Psoas muscle (tissue), 7 donors: ENCODE measurements at regions not wholly inside any gene's neighbourhood (a gene's known extent, or its start where the extent isn't known, plus 50 kb on each side); places are given as distances from the start of the nearest gene placed in this dataset.

Experiments
- ATAC-seq, 4 donors: fragments of 200-7000 bp; cut with Tn5 transposase; one replicate each; pipeline ENCODE4 v1.9.1; 2020; ENCODE audit warnings: moderate library complexity in 3 of 4, mild to moderate bottlenecking in 2 of 4
- DNase-seq, 2 donors: peaks; one replicate each; pipeline ENCODE4 v3.0.0-alpha.2; 2020
- H3K27ac ChIP-seq: fragments of 200-600 bp; one replicate; pipeline ENCODE4 v1.8.0; 2022
- H3K27me3 ChIP-seq, 3 donors: fragments of 200-600 bp in 1 of 3; one replicate each; pipeline versions ENCODE4 v1.6.1 to v1.8.0; 2013 to 2022; ENCODE audit warnings: low read length in 2 of 3, mild to moderate bottlenecking in 2 of 3, moderate library complexity in 1 of 3; ENCODE audit not compliant: insufficient read depth in 3 of 3
- H3K36me3 ChIP-seq, 2 donors: fragments of 200-600 bp in 1 of 2; one replicate each; pipeline versions ENCODE4 v1.6.1 to v1.8.0; 2013 to 2022; ENCODE audit warnings: low read depth in 1 of 2, mild to moderate bottlenecking in 1 of 2, moderate library complexity in 1 of 2; ENCODE audit not compliant: insufficient read depth in 1 of 2
- H3K4me1 ChIP-seq: fragments of 200-600 bp; one replicate; pipeline ENCODE4 v1.8.0; 2022
- H3K4me3 ChIP-seq: fragments of 200-600 bp; one replicate; pipeline ENCODE4 v1.8.0; 2022; ENCODE audit warnings: mild to moderate bottlenecking
- H3K9me3 ChIP-seq: fragments of 200-600 bp; one replicate; pipeline ENCODE4 v1.8.0; 2022
- CTCF ChIP-seq: fragments of 200-600 bp; IDR thresholded peaks from one replicate; pipeline ENCODE4 v1.8.0; 2022; ENCODE audit warnings: antibody characterized with exemption
- WGBS, 3 donors: extraction: QIAGEN DNeasy Blood & Tissue Kit; methylation state at CpG; one replicate each; pipeline versions ENCODE4 v1.1.6 to v1.1.7; 2013; 5-methylcytosine and 5-hydroxymethylcytosine counted together
- intact Hi-C, 2 donors: fragments of 100-400 bp; cut with DNase I; formaldehyde crosslinking; loops; one replicate each; pipeline versions ENCODE4 v1.11.0 to v1.14.2; 2022
- donor health status: healthy with polysubstance abuse.
- donor health status: DM: no; HTN: no; CAD: no; lungs with moderate emphysema.
- donor health status: Bipolar disorder and iron deficiency.
- donor health status: healthy.
- donor health status: DM: yes; HTN: yes; CAD: no.
- donor health status: DM: no; HTN: no; CAD: no.
- donor health status: DM: yes; HTN: yes; CAD: no.

- Histone ChIP-seq H3K9me3 (no peaks in the 10 kb centered on the region), H3K27me3 (no peaks in the 10 kb centered on the region), H3K4me1 (peaks cover 6% of the 10 kb centered on the region), H3K4me3 (no peak overlapping the region), H3K36me3 (no peaks in the 10 kb centered on the region), H3K27ac (no peak overlapping the region)
- WGBS, 3 donors, result 89 to 100% (median 96%) methylated on average over 1 of the region's 1 CpG
- TF ChIP-seq CTCF, result no peak
- intact Hi-C loops, result no loop called here
- peak in 1 of 4 donors; percentile 44 for ATAC-seq
- no peak for DNase-seq
Measured at GRCh38 chr2:180657054-180657453, 323.4 kb upstream of the UBE2E3 start.

- ATAC-seq (peak in 3 of 4 donors; percentile 73 to 85 (median 83)), DNase-seq (no peak)
- H3K9me3 ChIP-seq, result no peaks in the 10 kb centered on the region
- H3K36me3 ChIP-seq, result no peaks in the 10 kb centered on the region
- no peak for TF ChIP-seq CTCF
- peaks cover 6% of the 10 kb centered on the region for H3K4me1 ChIP-seq
- H3K27ac ChIP-seq, result no peak overlapping the region
- 74 to 86% (median 78%) methylated on average over 1 of the region's 1 CpG for WGBS, 3 donors
- H3K4me3 ChIP-seq, result no peak overlapping the region
- H3K27me3 ChIP-seq, result no peaks in the 10 kb centered on the region
- intact Hi-C loops, result no loop called here
Measured at GRCh38 chr2:180656455-180656847, 324.0 kb upstream of the UBE2E3 start.

GRCh38 chr2:180655842-180656454 is 324.5 kb upstream of the UBE2E3 start:
- DNase-seq (no peak), ATAC-seq (no peak)
- H3K36me3 ChIP-seq, result no peaks in the 10 kb centered on the region
- H3K27ac ChIP-seq, result no peak overlapping the region
- H3K4me1 ChIP-seq, result peaks cover 6% of the 10 kb centered on the region
- TF ChIP-seq CTCF, result no peak
- intact Hi-C loops, result no loop called here
- H3K4me3 ChIP-seq, result no peak overlapping the region
- H3K9me3 ChIP-seq, result no peaks in the 10 kb centered on the region
- WGBS, 3 donors, result 84 to 91% (median 87%) methylated on average over 1 of the region's 1 CpG
- no peaks in the 10 kb centered on the region for H3K27me3 ChIP-seq

- Histone ChIP-seq H3K9me3 (no peaks in the 10 kb centered on the region), H3K4me3 (no peak overlapping the region), H3K4me1 (peaks cover 6% of the 10 kb centered on the region), H3K27me3 (no peaks in the 10 kb centered on the region), H3K27ac (no peak overlapping the region), H3K36me3 (no peaks in the 10 kb centered on the region)
- ATAC-seq, result no peak
- TF ChIP-seq CTCF, result no peak
- intact Hi-C loops, result no loop called here
- WGBS, 3 donors, result 75 to 91% (median 87%) methylated on average over 2 of the region's 2 CpGs
- DNase-seq, result no peak
Measured at GRCh38 chr2:180655393-180655792, 325.0 kb upstream of the UBE2E3 start.

- Histone ChIP-seq H3K4me3 (no peak overlapping the region), H3K27ac (no peak overlapping the region), H3K9me3 (no peaks in the 10 kb centered on the region), H3K27me3 (no peaks in the 10 kb centered on the region), H3K4me1 (peaks cover 6% of the 10 kb centered on the region), H3K36me3 (no peaks in the 10 kb centered on the region)
- no peak for TF ChIP-seq CTCF
- intact Hi-C loops, result no loop called here
- DNase-seq (no peak), ATAC-seq (peak in 1 of 4 donors; percentile 63)
Measured at GRCh38 chr2:180653481-180653880, 326.9 kb upstream of the UBE2E3 start.
